Activated T-helper 2 cell treated with anti-CD3 and anti-CD28 coated beads, Interferon-gamma antibody, Interleukin-2, Interleukin-4, amounts not matched to agents 10 μg/mL and 5 μg/mL and 100 μg/mL, durations not matched to agents 14 hours and 24 hours and 36 hours (primary cell): ENCODE measurements at regions not wholly inside any gene's neighbourhood (a gene's known extent, or its start where the extent isn't known, plus 50 kb on each side); places are given as distances from the start of the nearest gene placed in this dataset.

Experiments used
- DNase-seq: peaks from one replicate; pipeline ENCODE4 v3.0.0; 2021; ENCODE audit warnings: low spot score
- H3K27ac Mint-ChIP-seq: one replicate; pipeline ENCODE4 v1.8.0; 2021; ENCODE audit warnings: mixed read lengths
- H3K27me3 Mint-ChIP-seq: one replicate; pipeline ENCODE4 v1.8.0; 2021; ENCODE audit warnings: low read depth, mixed read lengths
- H3K36me3 Mint-ChIP-seq: one replicate; pipeline ENCODE4 v1.8.0; 2021; ENCODE audit warnings: low read depth, mixed read lengths
- H3K4me1 Mint-ChIP-seq: one replicate; pipeline ENCODE4 v1.8.0; 2021; ENCODE audit warnings: low read depth, mixed read lengths
- H3K4me3 Mint-ChIP-seq: one replicate; pipeline ENCODE4 v1.8.0; 2021; ENCODE audit warnings: low read depth, mild to moderate bottlenecking, moderate library complexity, mixed read lengths
- H3K9me3 Mint-ChIP-seq: one replicate; pipeline ENCODE4 v1.8.0; 2021; ENCODE audit warnings: mixed read lengths
- intact Hi-C: fragments of 100-400 bp; cut with micrococcal nuclease; formaldehyde crosslinking; loops from one replicate; pipeline ENCODE4 v1.15.1; 2023

DNA sequence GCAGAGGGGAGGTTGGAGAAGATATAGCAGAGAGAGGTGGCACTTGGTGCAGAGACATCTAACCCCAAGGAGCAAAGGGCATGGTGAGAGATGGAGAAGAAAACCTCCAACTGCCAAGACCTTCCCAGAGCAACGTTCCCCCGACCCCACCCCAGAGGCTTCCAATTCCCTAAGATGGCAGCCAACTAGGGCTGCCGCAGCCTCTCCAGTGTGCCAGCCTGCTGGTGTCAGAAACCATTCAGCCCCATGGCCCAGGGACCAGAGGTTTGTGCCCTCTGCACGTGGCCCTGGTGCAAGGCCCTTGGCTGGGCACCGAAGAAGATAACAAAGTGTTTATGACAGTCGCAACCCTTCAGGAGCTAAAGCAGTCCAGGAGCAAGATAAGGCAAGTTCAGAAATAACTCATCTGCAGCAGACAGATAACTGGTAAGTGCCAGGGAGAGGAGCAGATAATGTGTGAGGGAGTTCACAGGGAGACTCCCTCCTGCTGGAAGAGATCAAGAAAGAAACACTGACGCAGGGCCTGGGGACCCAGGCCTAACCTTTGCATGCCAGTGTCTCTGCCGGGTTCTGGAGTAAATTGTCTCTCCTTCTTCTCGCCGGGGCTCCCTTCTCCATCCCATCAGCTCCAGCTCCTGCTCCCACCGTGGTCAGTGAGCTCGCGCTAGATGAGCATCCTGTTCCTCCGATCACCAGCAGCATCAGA is 66.1 kb upstream of the ID2 start:
- intact Hi-C loops, result no loop called here
- no peak for DNase-seq
- peaks cover 4% of the 10 kb centered on the region for H3K36me3 Mint-ChIP-seq
- peaks cover 55% of the 10 kb centered on the region for H3K27me3 Mint-ChIP-seq
- H3K27ac Mint-ChIP-seq, result no peak overlapping the region
- peaks cover 8% of the 10 kb centered on the region for H3K4me1 Mint-ChIP-seq
- no peak overlapping the region for H3K4me3 Mint-ChIP-seq
- H3K9me3 Mint-ChIP-seq, result peaks cover 12% of the 10 kb centered on the region

DNA sequence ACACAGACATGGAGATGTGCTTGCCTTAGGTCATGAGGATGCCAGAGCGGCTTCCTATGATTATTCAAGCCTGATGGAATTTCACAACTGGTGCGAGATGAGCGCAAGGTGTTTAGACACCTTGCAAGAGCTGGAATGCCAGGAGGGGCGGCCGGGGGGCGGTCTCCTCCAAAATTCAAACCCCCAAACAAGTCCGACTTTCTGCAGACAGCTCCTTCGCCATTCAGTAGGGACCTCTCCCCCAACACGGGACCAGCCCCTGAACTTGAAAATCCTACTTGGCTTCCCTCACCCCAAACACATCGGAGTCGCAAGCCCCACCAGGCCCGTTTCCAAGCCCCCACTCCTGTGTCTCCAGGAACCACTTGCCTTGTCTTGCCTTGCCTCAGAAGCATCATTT is 64.8 kb upstream of the ID2 start:
- peaks cover 4% of the 10 kb centered on the region for H3K4me1 Mint-ChIP-seq
- H3K4me3 Mint-ChIP-seq, result no peak overlapping the region
- H3K27me3 Mint-ChIP-seq, result peaks cover 58% of the 10 kb centered on the region
- peaks cover under 1% of the 10 kb centered on the region for H3K9me3 Mint-ChIP-seq
- DNase-seq, result no peak
- H3K36me3 Mint-ChIP-seq, result no peaks in the 10 kb centered on the region
- H3K27ac Mint-ChIP-seq, result no peak overlapping the region
- intact Hi-C loops, result no loop called here

DNA sequence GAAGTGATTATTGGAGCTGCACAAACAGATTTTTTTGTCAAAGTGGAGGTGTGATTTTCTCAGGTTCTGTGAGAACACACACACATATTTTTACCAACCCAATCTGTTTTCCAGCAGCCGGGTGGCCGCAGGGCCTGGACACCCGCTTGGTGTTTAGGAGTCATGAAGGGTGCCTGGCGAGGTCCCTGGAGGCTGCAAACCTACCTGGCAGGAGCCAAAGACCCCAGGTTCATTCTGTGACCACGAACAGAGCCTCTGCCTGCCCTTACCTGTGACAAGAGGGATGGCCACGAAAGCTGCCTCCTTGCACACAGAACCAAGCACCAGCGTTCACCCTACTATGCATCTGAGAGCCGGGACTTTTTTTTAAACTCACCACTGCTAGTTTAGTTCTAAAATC is 64.3 kb upstream of the ID2 start:
- no peak overlapping the region for H3K4me3 Mint-ChIP-seq
- H3K4me1 Mint-ChIP-seq, result peaks cover 4% of the 10 kb centered on the region
- no peak for DNase-seq
- intact Hi-C loops, result no loop called here
- no peak overlapping the region for H3K27ac Mint-ChIP-seq
- H3K9me3 Mint-ChIP-seq, result no peaks in the 10 kb centered on the region
- H3K36me3 Mint-ChIP-seq, result no peaks in the 10 kb centered on the region
- peaks cover 62% of the 10 kb centered on the region for H3K27me3 Mint-ChIP-seq

DNA sequence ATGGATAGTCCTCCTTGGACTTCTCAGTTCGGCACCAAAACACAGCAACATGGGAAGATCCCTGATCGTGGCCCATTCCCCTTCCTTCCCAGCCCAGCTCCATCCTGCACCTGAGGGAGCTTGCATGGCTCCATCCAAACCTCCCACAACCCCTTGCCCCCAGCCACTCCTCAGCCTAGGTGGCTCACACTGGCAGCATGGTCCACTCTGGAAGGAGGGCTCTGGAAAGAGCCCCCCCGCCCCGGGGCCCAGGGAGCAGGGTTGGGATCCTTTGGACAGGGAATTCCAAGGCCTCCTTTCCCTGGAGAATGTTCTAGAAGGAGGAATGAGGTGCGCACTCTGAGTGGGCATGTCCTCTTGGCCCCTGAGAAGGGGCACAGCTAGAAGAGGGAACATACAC is 62.8 kb upstream of the ID2 start:
- DNase-seq, result no peak
- no peaks in the 10 kb centered on the region for H3K9me3 Mint-ChIP-seq
- no peak overlapping the region for H3K27ac Mint-ChIP-seq
- intact Hi-C loops, result no loop called here
- no peak overlapping the region for H3K4me3 Mint-ChIP-seq
- H3K36me3 Mint-ChIP-seq, result no peaks in the 10 kb centered on the region
- peaks cover 67% of the 10 kb centered on the region for H3K27me3 Mint-ChIP-seq
- H3K4me1 Mint-ChIP-seq, result no peaks in the 10 kb centered on the region

DNA sequence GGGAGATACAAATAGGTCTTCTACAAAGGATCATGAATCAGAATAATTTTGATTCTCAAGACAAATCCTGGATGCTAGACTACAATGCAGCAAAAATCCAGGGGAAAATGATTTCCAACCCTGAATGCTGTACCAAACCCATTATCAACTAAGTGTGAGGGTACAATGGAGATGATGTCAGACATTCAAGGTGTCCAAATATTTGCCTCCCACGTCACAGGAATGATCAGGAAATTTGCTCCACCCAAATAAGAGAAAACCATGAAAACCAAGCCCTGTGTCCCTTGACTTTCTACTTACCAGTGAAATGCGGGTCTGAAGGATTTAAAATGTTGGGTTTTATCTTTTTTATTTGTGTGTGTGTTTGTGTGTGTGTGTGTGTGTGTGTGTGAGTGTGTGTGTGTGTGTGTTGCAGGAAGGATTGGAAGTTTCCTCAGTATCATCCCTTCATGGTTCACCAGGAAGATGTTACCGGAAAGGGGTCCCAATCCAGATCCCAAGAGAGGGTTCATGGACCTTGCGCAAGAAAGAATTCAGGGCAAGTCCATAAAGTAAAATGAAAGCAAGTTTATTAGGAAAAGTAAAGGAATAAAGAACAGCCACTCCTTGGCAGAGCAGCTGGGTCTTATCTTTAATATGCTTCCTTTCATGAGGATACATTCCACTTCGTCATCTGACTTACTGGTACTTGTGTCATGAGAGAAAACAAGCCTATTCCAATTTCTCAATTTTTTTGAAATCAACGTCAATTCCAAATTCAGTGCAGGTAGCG is 61.1 kb upstream of the ID2 start:
- no peak overlapping the region for H3K27ac Mint-ChIP-seq
- no peaks in the 10 kb centered on the region for H3K9me3 Mint-ChIP-seq
- H3K4me3 Mint-ChIP-seq, result no peak overlapping the region
- intact Hi-C loops, result no loop called here
- H3K4me1 Mint-ChIP-seq, result no peaks in the 10 kb centered on the region
- no peaks in the 10 kb centered on the region for H3K36me3 Mint-ChIP-seq
- H3K27me3 Mint-ChIP-seq, result peaks cover 53% of the 10 kb centered on the region
- DNase-seq, result no peak

DNA sequence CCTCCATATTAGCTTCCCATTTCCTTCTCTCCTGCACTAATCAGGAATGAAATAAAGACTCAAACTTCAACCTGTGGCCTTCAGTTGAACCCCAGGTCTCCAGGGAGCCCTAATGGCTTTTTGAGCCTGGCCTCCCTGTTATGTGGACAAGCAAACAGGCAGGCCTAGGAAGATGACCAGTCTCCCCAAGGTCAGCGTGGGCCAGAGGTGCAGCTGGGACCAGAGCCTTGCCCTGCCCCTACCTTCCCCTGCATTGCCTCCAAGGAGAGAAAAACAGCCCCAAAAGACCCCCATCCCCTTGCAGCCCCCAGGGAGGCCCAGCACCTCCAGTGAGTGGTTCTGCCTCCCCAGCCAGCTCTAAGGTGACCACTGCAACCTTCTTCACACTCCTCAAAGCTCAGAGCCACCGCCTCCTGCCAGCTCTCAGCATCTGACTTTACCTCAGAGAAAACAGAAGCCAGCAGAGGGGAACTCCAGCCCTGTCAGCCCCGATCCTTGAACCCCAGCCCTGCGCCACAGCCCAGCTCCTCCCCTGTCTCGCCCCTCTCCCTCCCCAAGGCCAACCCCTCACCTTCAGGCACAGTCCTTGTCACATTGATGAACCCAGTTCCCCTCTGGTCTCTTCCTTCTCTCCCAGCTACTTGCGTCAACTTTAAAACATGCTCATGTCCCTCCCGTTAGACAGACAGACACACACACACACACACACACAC is 59.5 kb upstream of the ID2 start:
- Mint-ChIP-seq H3K4me3 (no peak overlapping the region), H3K27me3 (peaks cover 42% of the 10 kb centered on the region), H3K4me1 (peaks cover 3% of the 10 kb centered on the region), H3K9me3 (no peaks in the 10 kb centered on the region), H3K27ac (no peak overlapping the region), H3K36me3 (no peaks in the 10 kb centered on the region)
- intact Hi-C loops, result no loop called here
- no peak for DNase-seq

DNA sequence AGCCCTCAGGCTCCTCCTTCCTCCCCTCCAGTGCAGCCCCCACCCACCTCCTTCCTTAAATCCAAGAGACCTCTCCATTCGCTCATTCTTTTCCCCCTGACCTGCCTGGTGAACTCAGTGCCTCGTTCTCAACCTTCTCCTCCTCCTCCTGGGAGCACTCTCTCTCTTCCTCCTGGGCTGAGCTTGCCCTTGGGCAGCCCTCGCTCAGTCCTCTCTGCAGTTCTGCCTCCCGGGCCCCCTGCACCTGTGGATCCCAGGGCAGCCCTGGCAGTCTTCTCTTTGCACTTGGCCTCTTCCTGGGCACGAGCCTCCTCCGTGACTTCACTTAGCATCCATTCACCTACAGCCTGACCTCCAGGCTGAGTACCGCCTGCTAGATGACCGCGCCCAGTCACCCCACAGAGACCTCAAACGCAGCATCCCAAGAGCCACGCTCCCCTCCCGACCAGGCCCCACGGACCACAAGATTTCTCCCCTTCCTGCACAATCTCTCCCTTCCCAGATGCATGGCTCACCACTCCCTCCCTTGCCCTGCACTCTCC is 58.9 kb upstream of the ID2 start:
- peaks cover 3% of the 10 kb centered on the region for H3K4me1 Mint-ChIP-seq
- intact Hi-C loops, result no loop called here
- H3K27me3 Mint-ChIP-seq, result peaks cover 38% of the 10 kb centered on the region
- DNase-seq, result no peak
- no peaks in the 10 kb centered on the region for H3K36me3 Mint-ChIP-seq
- H3K9me3 Mint-ChIP-seq, result no peaks in the 10 kb centered on the region
- no peak overlapping the region for H3K27ac Mint-ChIP-seq
- H3K4me3 Mint-ChIP-seq, result no peak overlapping the region

DNA sequence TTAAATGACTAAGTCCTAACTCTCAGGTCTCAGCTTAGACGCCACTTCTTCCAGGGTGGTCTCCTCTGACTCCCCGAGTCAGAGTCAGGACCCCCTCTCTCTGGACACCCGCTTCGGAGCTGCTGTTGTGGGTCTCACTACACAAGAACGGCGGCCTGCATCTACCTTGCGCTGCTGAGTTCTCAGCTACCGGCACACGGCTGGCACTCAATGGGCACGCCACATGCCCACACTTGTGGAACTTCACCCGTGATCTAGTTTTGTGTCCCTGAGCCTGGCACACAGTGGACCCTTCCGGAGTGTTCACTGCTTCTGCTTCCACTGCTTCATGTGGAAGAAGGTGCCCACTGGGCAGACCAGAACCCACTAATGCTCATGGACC is 58.3 kb upstream of the ID2 start:
- Mint-ChIP-seq H3K9me3 (no peaks in the 10 kb centered on the region), H3K4me3 (no peak overlapping the region), H3K27me3 (peaks cover 34% of the 10 kb centered on the region), H3K27ac (no peak overlapping the region), H3K4me1 (peaks cover 3% of the 10 kb centered on the region), H3K36me3 (no peaks in the 10 kb centered on the region)
- intact Hi-C loops, result no loop called here
- no peak for DNase-seq

DNA sequence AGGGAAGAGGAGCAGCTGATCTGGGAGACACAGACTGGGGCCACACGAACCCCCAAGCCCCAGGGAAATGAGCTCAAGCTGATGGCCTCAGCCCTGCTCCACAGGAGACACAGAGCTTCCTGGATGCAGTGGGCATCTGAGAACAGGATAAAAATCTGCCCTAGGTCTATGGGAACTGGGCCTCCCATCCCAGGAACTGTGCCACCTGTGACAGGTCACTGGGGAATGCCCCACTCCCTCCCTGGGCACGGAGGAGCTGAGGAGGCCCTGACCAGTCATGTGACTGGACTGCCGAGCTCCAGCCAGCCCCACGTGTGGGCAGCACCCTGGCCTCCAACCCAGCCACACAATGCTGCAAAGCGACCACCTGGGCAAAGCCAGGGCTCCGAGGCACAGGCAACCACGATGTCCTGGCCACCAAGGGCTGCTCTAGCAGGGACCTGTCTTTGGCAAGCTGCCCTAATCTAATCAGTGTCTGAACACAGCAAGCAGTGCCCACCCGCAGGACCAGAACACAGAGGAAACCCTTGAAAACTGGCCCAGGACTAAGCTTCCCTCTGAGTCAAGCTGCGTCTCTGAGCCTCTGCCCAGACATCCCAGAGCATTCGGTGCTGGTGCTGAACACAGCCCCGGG is 57.8 kb upstream of the ID2 start:
- DNase-seq, result no peak
- peaks cover 31% of the 10 kb centered on the region for H3K27me3 Mint-ChIP-seq
- H3K4me1 Mint-ChIP-seq, result peaks cover 3% of the 10 kb centered on the region
- intact Hi-C loops, result no loop called here
- no peak overlapping the region for H3K4me3 Mint-ChIP-seq
- no peak overlapping the region for H3K27ac Mint-ChIP-seq
- no peaks in the 10 kb centered on the region for H3K36me3 Mint-ChIP-seq
- no peaks in the 10 kb centered on the region for H3K9me3 Mint-ChIP-seq

DNA sequence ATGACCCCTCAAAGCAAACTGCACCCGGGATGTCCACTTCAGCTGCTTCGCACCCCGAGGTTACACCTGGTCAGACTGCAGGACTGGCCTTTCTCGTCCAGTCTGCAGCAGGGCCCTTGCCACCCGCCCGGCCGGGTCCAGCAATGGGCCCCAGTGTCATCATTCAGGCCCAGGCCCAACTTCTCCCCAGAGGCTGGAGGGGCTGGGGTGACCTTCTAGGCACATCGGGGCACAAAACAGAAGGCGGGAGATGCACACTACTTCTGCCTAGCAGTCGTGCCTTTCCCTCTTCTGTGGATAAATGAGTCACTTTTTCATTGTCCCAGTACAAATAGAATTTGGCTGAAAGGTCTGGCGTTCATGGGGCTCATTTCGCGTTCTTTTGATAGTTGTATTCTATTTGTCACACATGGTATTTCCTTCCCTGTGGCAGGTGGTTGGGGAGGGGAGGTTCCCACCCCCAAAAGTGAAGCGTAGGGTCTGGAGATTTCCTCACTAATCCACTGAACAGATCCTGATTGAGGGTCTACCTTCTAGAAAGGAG is 56.9 kb upstream of the ID2 start:
- Mint-ChIP-seq H3K36me3 (no peaks in the 10 kb centered on the region), H3K27me3 (peaks cover 26% of the 10 kb centered on the region), H3K4me1 (peaks cover 3% of the 10 kb centered on the region), H3K27ac (no peak overlapping the region), H3K4me3 (no peak overlapping the region), H3K9me3 (no peaks in the 10 kb centered on the region)
- no peak for DNase-seq
- intact Hi-C loops, result no loop called here

DNA sequence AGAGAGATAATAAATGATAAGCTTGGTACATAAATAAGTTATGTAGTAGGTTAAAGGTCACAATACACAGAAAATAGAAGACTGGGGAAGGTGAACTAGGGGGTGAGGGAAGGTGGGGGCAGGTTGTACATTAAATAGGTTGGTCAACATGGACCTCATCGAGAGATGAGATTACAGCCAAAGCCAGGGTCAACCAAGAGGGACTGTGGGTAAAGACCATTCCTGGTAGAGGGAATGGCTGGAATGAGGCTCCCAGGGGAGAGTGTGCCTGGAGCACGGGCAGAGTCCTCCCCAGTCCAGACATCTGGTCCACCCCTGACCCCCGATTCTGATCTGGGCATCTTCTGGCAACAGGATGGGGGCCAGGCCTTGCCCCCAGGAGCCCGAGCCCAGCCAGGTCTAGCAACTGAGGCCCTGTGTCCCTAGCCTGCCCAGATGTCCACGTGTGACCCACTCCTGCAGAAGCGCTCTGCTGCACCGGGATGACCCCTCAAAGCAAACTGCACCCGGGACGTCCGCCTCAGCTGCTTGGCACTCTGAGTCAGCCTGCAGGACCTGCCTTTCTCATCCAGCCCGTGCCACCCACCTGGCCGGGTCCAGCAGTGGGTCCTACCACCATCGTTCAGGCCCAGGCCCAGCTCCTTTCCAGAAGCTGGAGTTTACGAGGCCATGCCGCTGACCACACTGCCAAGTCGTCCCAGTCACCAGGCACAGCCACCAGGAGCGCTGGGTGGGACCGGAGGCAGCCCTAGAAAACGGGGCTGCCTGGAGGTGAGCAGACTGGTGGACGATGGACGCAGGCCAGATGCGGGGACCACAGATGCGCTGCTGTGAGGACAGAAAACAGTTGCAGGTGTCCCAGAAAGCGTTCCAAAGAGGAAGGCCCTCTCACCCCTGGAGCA is 56.2 kb upstream of the ID2 start:
- Mint-ChIP-seq H3K4me1 (peaks cover 3% of the 10 kb centered on the region), H3K4me3 (no peak overlapping the region), H3K27me3 (peaks cover 19% of the 10 kb centered on the region), H3K36me3 (no peaks in the 10 kb centered on the region), H3K9me3 (no peaks in the 10 kb centered on the region), H3K27ac (no peak overlapping the region)
- intact Hi-C loops, result no loop called here
- no peak for DNase-seq

DNA sequence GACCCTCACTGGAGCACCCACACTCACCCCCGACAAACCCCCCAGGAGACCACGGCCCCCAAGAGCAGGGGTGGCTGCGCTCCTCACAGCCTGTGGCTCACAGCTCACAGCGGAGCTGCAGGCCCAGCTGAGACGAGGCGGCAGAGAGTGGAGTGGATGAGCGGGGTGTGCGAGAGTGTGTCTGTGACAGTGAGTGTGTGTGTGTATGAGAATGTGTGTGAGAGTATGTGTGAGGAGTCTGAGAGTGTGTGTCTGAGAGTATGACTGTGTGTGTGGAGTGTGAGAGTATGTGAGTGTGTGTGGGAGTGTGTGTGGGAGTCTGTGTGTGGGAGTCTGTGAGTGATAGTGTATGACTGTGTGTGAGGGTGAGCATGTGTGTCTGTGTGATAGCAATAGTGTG is 55.3 kb upstream of the ID2 start:
- no peak for DNase-seq
- Mint-ChIP-seq H3K27ac (no peak overlapping the region), H3K4me1 (peaks cover 3% of the 10 kb centered on the region), H3K27me3 (peaks cover 11% of the 10 kb centered on the region), H3K9me3 (no peaks in the 10 kb centered on the region), H3K4me3 (no peak overlapping the region), H3K36me3 (no peaks in the 10 kb centered on the region)
- intact Hi-C loops, result no loop called here
